ENCODE measurements at regions not wholly inside any gene's neighbourhood (a gene's known extent, or its start where the extent isn't known, plus 50 kb on each side); places are given as distances from the start of the nearest gene placed in this dataset.
"Not testable (repeated sequence)": the region's sequence is repeated elsewhere in the genome, so short reads cannot be mapped to it uniquely, and the experiment has no call there.

DNA sequence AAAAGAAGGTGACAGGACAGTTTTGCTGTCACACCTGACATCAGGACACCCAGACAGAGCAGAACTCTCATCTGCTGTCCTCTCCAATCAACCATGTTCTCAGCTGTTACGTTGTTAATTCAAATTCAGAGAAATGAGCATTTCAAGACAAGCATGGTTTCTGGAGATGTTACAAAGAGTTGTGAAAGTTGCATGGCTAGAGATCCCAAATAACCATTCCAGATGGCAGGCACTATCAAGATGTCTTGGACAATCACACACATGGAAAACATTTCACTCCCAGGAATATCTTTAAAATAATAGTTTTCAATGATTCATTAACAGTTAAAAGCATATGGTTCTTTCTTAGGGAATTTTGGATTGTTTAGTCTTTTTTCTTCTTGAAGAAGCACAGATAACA, 533.1 kb downstream of the AGTPBP1 start:
- no peak for DNase-seq (ENCODE audit: low read depth)

DNA sequence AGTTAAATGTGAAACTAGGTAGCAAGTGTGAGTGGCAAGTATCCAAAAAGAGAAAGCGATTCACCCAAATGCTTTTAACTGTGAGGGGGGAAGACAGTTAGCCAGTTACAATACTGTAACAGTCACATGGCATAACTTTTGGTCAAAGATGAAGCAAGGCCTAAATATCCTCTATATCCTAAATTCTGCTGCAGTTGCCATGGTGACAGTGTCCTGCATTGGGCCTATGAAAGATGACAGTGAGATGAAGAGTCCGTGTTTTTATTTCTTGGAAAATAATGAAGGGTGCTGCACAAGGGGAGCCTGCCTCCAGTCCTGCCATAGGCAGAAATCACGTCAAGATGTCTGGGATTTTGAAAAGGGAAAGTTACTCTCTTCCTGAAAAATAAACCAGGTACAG, 534.6 kb downstream of the NTRK2 start:
- no peak for DNase-seq (ENCODE audit: low read depth)

DNA sequence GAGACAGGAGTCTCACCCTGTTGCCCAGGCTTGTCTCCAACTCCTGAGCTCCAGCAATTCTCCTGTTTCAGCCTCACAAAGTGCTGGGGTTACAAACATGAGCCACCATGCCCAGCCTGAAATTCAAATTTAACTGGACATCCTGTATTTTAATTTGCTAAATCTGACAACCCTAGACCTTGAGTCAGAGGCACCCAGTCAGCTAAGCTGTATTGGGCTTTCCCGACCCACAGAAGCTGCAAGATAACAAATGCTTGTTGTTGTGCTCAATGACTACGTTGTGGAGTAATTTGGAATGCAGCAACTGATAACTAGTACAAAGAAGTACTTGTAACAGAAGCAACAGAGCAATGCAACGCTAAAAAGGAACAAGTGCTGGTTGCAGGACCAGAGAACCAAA, 533.1 kb downstream of the NTRK2 start:
- peak; percentile 25 for DNase-seq (ENCODE audit: low read depth)

DNA sequence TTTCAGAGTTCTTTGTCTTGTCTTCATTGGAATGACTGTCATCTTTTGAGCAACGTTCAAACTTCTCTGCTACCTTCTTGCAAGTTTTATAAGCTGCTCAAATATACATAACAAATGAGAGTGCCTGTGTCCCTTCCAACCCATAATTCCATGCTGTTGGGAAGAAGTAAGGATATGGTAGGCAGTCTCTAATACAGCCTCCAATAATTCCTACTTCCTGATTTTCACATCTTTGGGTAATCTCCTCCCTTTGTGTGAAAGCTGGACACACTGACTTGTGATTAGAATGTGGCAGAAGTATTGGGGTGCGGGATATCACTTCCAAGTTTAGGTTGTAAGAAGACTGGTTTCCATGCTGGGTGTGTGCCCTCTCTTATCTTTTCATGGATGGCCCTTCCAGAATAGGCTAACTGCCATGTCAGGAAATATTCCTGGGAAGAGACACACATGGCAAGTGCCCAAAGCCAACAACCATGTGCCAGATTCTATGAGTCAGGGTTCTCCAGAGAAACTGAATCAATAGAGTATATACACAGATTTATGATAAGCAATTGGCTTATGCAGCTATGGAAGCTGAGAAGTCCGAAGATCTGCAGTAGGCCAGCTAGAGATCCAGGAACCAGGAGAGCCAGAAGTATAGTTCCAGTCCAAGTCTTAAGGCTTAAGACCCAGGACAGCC, 531.3 kb downstream of the NTRK2 start:
- peak; percentile 29 for DNase-seq (ENCODE audit: low read depth)

DNA sequence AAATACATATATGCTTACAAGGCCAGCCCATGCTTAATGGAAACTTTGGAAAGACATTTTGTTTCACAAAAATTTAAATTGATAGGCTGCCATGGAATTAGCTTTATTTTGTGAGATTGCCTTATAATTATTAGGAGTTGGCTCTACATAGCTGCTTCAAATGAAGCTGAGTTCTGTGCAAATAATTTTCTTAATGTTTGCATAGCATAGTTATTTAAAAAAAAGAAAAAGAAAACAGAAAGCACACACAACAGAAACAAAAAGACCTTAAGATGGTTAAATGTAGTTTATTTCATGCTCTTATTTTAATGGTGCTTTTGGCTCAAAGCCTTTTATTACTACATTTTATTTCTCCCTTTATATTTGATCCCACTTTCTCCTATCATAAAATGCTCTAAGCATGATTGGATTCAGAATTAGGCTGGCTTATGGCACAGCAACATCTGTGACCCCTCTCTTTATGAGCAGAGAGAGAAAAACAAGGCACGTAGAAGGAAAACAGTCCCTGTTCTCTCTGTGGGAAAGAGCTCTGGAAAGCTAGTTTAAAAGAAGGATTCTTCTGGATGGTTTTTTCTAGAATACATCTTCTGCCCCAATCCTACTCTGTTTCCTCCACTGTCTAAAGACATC, 530.5 kb downstream of the NTRK2 start:
- DNase-seq (ENCODE audit: low read depth) = no peak

DNA sequence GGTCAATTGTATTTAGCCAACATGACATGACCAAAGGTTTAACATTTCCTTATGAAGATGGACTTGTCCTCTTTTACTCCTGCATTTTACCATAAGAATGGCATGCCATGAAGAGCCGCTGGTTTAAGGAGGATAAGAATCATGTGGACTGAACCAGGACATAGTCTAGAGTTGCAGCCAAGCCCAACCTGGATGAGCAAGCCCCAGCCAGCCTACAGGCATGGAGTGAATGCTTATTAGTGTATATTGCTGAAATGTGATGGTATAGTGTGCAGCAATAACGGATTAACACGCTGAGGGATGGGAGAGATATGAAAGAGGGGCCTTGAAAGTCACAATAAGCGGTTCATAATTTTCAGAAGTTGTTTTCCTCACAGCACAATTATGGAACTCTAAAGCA, 523.2 kb downstream of the NTRK2 start:
- DNase-seq (ENCODE audit: low read depth) = no peak

DNA sequence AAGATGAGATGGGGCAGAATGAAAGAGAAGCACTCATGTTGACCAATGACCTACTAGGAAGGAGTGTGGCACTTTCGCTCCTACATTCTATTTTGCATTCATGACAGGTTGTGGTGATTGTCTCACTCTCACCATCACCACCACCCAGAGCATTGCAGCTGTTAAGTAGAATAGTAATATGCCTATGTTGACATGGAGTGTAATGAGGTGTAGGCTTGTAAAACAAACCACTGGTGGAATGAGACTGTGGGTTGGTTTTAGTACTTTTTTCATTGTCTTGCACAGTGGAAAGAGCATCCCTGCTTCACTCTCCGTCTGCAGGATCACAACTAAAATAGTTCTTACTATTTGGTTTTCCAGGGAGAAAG, 516.7 kb downstream of the NTRK2 start:
- peak; percentile 1 for DNase-seq (ENCODE audit: low read depth)

DNA sequence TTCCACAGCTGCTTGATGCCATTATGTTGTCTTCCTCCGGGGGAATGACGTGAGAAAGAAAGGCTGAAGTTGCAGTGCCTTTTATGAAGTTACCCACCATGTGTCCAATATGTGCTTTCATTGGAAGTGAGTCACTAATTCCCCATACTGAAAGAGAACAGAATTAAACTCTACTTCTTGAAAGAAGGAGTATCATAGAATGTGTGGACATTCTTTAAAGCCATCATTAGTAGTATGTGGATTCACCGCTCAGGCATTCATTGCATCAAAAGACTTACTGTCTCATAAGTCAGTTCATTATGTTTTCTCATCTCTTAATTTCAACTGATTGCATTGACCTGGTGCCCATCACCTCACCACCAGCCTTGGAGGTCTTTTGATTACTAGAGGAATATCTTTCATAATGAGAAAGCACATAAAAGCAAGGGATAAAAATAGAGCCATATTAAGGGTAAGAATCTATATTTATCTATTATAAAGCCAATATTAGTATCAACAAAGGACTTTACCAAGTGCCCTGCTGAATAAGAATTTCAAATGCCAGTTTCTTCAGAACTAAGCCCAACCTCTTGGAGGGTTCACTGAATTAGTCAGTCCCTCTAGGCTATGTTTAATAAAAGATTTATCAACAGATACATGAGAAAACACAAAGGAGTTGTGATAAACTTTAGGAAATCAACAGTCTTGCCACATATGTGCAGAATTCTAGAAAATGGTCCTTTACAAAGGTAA, 516.1 kb downstream of the NTRK2 start:
- peak; percentile 54 for DNase-seq (ENCODE audit: low read depth)

DNA sequence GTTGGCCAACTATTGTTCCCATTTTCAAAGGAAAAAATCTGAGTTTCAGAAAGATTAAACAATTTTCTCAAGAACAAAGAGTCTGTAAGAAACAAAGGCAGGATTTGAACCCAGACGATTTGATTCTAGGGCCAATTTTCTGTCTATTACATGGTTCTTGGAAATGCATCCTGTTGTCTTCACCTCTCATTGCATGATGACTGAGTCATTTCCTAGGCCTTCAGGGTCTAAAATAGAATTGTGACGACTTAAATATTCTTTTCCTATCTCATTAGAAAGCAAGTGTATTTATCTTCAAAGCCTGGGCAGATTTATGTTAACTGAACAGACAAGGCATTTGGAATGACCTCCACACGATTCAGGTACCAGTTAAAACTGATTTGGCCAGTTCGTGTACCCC, 512.9 kb downstream of the NTRK2 start:
- no peak for DNase-seq (ENCODE audit: low read depth)

DNA sequence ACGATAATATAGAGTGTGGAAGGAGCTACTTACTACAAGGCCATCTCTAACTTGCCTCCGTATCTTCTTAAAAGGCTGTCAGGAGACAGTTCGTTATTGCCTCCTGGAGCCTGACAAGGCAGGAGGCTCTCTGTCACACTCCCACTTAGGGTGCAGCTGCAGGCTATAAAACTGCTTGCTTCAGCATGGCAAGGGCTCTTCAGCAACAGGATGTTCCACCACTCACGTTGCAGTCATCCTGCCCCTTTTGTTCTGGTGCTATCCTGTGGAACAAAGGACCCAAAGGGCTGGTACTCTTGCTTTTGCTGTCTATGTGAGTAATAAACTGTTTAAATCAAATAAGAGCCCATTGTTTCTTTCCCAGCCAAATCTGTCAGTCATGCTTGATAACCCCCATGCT, 508.9 kb downstream of the NTRK2 start:
- peak; percentile 7 for DNase-seq (ENCODE audit: low read depth)

DNA sequence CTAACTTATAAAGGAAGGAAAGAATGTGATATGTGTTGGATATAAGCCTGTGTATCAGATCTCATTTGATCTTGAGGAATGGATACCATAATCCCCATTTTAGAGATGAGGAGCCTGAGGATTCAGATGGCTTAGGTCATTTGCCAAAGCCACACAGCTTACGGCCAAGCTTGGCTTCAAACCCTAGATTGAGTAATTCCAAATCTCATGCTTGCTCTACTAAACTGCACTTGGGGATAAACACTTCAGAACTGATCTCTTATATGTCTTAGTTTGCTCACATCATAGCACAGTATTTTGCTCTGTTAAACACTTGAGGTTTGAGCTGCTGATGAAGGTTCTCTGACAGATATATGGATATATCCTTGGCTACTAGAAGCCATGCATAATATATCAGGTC, 504.4 kb downstream of the NTRK2 start:
- no peak for DNase-seq (ENCODE audit: low read depth)

DNA sequence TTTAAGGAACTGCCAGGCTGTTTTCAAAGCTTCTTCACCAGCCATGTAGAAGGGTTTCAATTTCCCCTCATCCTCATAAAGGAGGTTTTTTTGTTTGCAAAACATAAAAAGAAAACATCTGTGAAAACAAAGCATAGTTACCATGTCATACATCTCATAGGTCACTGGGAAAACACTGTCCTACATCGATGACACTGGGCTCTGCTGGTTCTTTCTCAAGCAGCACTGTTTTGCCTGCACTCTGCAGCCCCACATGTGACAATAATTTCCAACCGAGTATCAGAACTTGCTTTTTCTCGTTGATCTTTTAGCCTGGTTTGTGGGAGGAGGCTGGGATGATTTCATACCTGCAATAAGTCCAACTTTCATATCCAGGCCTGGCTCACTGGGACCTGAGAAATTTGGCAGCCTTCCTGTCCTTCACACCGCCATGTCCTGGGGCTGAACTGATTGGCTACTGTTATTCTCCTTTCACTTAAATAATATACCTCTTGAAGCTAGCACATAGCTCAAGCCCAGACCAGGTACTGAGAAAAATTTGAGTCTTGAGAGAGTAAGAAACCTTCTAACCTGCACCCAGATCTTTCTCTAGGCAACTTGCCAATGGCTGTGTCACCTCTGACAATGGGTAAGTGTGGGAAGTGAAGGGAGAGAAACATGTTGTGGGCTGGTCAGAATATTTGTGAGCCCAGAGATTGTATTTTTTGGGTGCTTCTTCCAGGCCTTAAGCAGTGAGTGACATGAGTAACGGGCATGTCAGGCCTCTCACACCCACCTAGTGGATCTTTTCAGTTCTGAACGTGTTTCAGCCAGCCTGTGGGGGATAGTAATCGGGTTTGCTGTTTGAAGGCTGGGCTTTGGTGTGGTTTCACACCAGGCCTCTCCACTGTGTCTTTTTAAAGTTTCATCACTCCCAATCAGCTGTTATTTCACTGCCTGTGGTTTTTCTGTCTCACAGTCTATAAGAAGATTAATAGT, 502.8 kb downstream of the NTRK2 start:
- DNase-seq (ENCODE audit: low read depth) = no peak

DNA sequence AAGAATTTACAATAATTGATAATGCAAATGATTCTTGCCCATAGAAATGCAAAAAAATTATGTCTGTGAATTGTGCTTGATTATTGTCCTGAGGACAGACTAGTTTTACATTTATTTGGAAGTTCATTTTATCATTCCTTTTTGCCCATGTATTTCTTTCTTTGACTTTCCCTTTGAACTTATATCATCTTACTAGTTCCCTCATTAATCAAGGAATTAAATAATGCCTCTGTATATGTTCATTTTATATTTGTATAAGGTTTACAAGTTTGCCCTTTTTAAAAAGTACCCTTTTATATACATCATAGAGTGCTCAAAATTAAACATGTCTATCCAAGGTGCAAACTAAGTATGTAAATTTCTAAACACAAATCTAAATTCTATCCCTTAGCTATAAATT, 501.6 kb downstream of the NTRK2 start:
- DNase-seq (ENCODE audit: low read depth) = no peak

DNA sequence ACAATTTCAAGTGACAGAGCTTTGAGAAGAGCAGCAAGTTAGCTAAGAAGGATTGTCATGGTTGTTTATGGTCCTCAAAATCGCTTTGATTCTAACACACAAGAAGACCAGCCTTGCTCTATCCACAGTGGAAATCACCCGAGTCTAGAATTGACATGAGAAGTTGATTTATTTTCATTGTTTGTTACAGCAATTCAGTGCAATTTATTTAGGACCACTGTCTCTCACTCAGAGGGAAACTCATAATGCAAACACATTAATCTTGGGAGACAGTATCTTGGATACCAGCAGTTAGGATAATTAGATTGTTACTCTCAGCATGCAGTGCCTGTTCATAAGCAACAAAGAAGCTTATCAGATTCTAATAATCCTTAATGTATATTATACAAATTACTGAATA, 498.9 kb downstream of the NTRK2 start:
- no peak for DNase-seq (ENCODE audit: low read depth)

DNA sequence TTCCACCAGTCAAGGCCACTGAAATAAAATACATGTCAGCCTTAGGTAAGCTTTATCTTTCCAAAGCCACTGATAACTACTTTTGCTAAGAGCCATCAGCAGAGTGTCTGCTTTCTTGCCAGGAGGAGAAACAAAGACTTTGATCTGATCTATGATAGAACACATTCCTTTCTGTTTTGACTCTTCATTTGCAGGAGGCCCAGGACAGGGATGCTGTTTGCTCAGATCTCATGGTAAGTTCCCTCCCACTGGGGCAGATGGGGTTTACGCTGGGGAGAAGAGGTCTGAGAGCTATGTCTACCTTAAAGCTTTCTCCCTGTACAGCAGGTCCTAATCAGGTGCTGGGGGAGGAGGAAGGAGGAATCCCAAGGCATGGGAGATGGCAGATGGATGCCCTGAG, 497.6 kb downstream of the NTRK2 start:
- no peak for DNase-seq (ENCODE audit: low read depth)

DNA sequence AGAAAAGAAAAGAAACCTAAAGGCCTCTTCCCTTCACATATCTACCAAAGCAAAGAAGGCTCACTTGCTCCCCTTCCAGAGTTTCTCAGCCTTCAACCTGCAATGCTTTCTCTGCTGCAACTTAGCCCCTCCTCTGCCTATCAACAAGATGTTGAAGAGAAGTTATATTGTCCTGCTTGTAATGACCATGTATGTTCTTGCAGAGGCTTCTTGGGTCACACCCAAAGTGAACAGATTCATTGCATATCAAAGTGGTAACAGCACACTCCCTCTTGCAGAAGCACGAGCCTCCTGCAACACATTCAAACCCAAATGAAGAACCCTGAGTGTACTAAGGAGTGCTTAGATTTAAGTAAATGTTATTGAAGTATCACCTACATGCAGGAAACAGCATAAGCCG, 494.3 kb downstream of the NTRK2 start:
- no peak for DNase-seq (ENCODE audit: low read depth)

DNA sequence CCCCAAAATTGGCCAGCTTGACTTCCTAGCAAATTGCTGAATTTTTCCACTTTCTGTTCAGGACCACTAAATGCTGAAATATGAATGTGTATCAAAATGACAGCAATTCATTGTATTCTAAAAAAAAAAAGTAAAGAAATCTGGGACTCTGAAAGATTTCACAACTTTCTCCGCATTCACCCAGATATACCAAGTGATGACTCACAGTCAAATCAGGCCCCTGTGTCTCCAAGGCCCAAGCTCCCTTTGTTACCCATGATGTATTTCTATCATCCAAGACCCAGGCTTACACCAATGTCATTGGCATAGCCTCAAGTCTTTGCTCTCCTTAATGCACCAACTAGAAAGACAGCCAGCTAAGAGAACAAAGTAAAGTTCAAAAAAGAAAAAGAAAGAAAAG, 493.9 kb downstream of the NTRK2 start:
- peak; percentile 2 for DNase-seq (ENCODE audit: low read depth)

DNA sequence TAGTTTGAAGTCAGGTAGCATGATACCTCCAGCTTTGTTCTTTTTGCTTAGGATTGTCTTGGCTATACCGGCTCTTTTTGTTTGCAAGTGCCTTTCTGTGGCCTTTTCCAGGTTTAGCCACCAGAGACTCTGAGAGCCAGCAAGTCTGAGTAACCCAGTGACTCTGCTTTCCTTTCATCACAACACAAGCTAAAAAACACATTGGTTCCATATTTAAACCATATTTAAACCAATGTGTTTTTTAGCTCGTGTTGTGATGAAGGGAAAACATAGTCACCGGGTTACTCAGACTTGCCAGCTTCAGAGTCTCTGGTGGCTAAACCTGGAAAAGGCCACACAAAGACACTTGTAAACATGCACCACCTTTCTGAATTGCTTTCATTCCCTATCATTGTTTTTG, 493.3 kb downstream of the NTRK2 start:
- no peak for DNase-seq (ENCODE audit: low read depth)

DNA sequence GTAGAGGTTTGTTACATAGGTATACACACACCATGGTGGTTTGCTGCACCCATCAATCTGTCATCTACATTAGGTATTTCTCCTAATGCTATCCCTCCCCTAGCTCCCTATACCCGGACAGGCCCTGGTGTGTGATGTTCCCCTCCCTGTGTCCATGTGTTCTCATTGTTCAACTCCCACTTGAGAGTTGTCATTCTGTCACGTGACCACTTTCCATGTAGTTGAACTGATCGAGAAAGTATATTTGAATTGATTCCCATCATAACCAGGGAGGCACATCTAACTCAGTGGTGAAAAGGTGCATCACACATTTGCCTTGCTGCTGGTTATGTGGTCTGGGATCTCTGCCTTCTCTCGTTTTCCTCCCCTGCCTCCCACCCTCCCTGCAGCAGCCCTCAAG, 491.4 kb downstream of the NTRK2 start:
- DNase-seq (ENCODE audit: low read depth) = not testable (repeated sequence)

DNA sequence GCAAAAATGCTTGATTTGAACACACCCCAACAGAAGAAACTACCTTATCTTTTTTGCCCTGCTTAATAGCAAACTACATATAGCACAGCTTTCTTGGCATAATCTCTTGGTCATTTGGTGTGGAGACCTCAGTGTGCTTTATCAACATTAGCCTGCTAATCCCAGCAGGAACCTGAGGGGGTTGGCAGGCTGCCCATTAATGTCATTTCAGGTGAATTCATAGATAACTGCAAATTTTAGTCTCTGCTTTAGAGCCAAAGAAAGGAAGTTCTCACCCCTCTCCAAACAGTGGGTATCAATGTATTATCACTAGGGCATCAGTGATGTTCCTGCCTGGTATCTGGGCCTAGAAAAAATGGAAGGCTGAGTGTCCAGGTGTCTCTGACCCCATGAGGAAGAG, 489.0 kb downstream of the NTRK2 start:
- no peak for DNase-seq (ENCODE audit: low read depth)

DNA sequence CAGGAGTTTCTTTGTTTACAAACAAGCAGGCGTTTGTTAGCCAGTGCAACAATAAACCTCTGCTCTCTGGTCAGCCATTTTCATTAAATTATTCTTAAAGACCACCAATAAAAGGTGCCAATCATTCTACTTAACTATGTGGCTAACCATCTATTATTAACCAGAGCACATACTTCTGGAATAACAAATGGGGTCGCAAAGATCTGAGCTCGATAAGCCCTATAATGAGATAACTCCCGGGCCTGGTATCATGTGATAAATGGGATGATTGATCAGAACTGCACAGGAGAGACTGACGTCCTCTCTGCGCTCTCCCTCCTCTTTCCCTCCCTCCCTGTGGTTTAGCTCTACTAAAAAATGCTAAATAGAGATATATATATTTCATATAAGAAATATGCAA, 488.2 kb downstream of the NTRK2 start:
- no peak for DNase-seq (ENCODE audit: low read depth)

DNA sequence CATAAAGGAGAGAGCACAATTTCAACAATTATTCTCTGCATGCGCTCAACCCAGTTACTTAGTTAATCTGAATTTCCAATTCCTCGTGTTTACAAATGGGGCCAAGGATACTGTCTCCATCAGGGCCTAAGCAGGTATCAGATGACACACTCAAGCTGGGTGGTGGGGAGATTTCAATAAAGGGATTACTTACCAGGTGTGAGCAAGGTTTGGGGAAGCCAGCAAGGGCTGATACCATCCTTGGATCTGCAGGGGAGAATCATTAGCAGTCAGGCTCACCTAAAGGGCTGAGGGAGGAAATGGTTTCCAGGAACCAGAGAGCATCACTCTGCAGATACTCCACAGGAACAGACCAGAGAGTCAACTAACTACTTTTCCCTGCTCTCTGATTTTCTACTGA, 487.1 kb downstream of the NTRK2 start:
- no peak for DNase-seq (ENCODE audit: low read depth)
